OCI-LY3 (cell line): ENCODE measurements at regions not wholly inside any gene's neighbourhood (a gene's known extent, or its start where the extent isn't known, plus 50 kb on each side); places are given as distances from the start of the nearest gene placed in this dataset.

Experiments used
- EZH2phosphoT487 ChIP-seq: fragments of 200-600 bp; shearing (Covaris generic); IDR thresholded peaks from 2 replicates; pipeline ENCODE4 v1.6.1; 2018; ENCODE audit warnings: antibody characterized with exemption, mixed run types, low read depth
- TF ChIP-seq, protein P1 (sequence below): fragments of 200-600, 300-600 bp; sonication (generic); IDR thresholded peaks from 2 replicates; pipeline ENCODE4 v1.5.1; 2014; ENCODE audit warnings: antibody characterized with exemption, low read length, low read depth

GRCh38 chr11:29481738-29482137, 535.1 kb downstream of the KCNA4 start:
- TF ChIP-seq, protein P1, sequence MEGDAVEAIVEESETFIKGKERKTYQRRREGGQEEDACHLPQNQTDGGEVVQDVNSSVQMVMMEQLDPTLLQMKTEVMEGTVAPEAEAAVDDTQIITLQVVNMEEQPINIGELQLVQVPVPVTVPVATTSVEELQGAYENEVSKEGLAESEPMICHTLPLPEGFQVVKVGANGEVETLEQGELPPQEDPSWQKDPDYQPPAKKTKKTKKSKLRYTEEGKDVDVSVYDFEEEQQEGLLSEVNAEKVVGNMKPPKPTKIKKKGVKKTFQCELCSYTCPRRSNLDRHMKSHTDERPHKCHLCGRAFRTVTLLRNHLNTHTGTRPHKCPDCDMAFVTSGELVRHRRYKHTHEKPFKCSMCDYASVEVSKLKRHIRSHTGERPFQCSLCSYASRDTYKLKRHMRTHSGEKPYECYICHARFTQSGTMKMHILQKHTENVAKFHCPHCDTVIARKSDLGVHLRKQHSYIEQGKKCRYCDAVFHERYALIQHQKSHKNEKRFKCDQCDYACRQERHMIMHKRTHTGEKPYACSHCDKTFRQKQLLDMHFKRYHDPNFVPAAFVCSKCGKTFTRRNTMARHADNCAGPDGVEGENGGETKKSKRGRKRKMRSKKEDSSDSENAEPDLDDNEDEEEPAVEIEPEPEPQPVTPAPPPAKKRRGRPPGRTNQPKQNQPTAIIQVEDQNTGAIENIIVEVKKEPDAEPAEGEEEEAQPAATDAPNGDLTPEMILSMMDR: no peak
- no peak for TF ChIP-seq EZH2phosphoT487
